ENCODE measurements at regions not wholly inside any gene's neighbourhood (a gene's known extent, or its start where the extent isn't known, plus 50 kb on each side); places are given as distances from the start of the nearest gene placed in this dataset.

DNA sequence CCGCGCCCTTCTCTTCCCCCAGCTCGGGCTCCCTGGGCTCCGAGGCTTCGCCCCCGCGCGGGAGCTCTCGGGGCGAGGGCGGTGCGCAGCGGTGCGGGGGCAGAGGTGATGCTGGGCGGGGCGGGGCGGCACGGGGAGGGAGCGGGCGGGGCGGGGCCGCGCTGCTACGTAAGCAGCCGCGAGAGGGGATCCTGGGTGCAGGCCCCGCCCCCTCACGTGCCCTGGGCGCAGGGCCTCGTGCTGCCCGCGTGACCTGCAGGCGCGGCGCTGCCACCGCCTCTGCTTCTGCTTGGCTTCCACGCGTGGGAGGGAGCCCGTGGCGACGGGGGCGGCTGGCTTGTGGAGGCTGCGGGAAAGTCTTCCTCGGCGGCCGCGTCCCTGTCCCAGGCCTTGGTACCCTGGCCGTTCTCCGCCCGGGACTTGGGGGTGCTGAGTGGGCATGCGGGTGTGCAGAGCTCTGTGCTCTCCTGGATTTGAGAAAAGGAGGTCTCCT is 132.6 kb upstream of the HSD17B12 start:
- peaks cover 15% of the 10 kb centered on the region for H3K27me3 Mint-ChIP-seq (ENCODE audit: insufficient read depth, unreplicated experiment)
- no TSS peak for BruUV-seq (replicated peaks)
- CTCF ChIA-PET = no interaction called here
- H3K4me1 Mint-ChIP-seq (ENCODE audit: low read depth, unreplicated experiment) = no peaks in the 10 kb centered on the region
- DNase-seq = no peak
- H3K4me3 Mint-ChIP-seq (ENCODE audit: unreplicated experiment) = no peak overlapping the region
- TF ChIP-seq, protein P1, sequence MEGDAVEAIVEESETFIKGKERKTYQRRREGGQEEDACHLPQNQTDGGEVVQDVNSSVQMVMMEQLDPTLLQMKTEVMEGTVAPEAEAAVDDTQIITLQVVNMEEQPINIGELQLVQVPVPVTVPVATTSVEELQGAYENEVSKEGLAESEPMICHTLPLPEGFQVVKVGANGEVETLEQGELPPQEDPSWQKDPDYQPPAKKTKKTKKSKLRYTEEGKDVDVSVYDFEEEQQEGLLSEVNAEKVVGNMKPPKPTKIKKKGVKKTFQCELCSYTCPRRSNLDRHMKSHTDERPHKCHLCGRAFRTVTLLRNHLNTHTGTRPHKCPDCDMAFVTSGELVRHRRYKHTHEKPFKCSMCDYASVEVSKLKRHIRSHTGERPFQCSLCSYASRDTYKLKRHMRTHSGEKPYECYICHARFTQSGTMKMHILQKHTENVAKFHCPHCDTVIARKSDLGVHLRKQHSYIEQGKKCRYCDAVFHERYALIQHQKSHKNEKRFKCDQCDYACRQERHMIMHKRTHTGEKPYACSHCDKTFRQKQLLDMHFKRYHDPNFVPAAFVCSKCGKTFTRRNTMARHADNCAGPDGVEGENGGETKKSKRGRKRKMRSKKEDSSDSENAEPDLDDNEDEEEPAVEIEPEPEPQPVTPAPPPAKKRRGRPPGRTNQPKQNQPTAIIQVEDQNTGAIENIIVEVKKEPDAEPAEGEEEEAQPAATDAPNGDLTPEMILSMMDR (IDR thresholded peaks at IDR 0.05; ENCODE audit: insufficient read depth in 1 of 2, low read depth in 1 of 2, low read length in 1 of 2, severe bottlenecking in 1 of 2, unreplicated experiment in 1 of 2) = no peak
- no peak overlapping the region for H3K27ac Mint-ChIP-seq (ENCODE audit: unreplicated experiment)
- H3K27me3 ChIP-seq (replicated peaks; ENCODE audit: control insufficient read depth, insufficient read depth, low read length) = no peaks in the 10 kb centered on the region
- no peaks in the 10 kb centered on the region for H3K4me1 ChIP-seq
- POLR2A ChIA-PET = no interaction called here
- H3K4me3 ChIP-seq (ENCODE audit: low read depth, low read length) = no peak overlapping the region
- no peaks in the 10 kb centered on the region for H3K9me3 ChIP-seq
- H3K36me3 ChIP-seq (ENCODE audit: control insufficient read depth, insufficient read depth, low read length) = no peaks in the 10 kb centered on the region
- no peaks in the 10 kb centered on the region for H3K36me3 Mint-ChIP-seq (ENCODE audit: insufficient read depth, unreplicated experiment)
- intact Hi-C loops (cut with micrococcal nuclease; ENCODE audit: unreplicated experiment) = no loop called here
- peaks cover 7% of the 10 kb centered on the region for H3K9me3 Mint-ChIP-seq (ENCODE audit: unreplicated experiment)

DNA sequence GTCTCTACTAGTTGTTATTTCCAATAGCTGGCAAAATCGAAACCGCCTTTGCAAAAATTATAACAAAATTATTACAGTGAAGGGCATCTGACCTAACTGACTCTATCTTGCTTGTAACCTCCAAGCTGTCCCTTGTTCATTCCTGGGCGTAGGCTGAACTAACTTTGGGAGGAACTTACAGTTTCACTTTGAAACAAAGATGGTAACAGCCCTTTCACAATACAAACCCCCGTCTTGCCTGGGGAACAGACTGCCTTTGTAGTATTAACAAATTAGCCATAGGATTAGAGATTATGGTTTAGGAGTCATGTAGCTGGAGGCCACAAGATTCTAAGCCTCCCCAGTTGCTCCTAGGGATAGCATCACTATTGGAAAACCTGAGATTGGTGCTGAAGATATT is 131.6 kb upstream of the HSD17B12 start:
- Histone ChIP-seq H3K4me1 (no peaks in the 10 kb centered on the region), H3K36me3 (ENCODE audit: control insufficient read depth, insufficient read depth, low read length) (no peaks in the 10 kb centered on the region), H3K27me3 (replicated peaks; ENCODE audit: control insufficient read depth, insufficient read depth, low read length) (no peaks in the 10 kb centered on the region), H3K4me3 (ENCODE audit: low read depth, low read length) (no peak overlapping the region), H3K9me3 (no peaks in the 10 kb centered on the region)
- no peak overlapping the region for H3K4me3 Mint-ChIP-seq (ENCODE audit: unreplicated experiment)
- peaks cover 7% of the 10 kb centered on the region for H3K9me3 Mint-ChIP-seq (ENCODE audit: unreplicated experiment)
- no TSS peak for BruUV-seq (replicated peaks)
- no peaks in the 10 kb centered on the region for H3K36me3 Mint-ChIP-seq (ENCODE audit: insufficient read depth, unreplicated experiment)
- POLR2A ChIA-PET = interaction anchor here (0.6 kb wide), 1 partner anchor 14 kb away, joined by 3 read pairs; no protein-coding TSS in a partner anchor
- no peak overlapping the region for H3K27ac Mint-ChIP-seq (ENCODE audit: unreplicated experiment)
- CTCF ChIA-PET = no interaction called here
- peaks cover 20% of the 10 kb centered on the region for H3K27me3 Mint-ChIP-seq (ENCODE audit: insufficient read depth, unreplicated experiment)
- TF ChIP-seq, protein P1 (IDR thresholded peaks at IDR 0.05; ENCODE audit: insufficient read depth in 1 of 2, low read depth in 1 of 2, low read length in 1 of 2, severe bottlenecking in 1 of 2, unreplicated experiment in 1 of 2) = no peak
- H3K4me1 Mint-ChIP-seq (ENCODE audit: low read depth, unreplicated experiment) = no peaks in the 10 kb centered on the region
- intact Hi-C loops (cut with micrococcal nuclease; ENCODE audit: unreplicated experiment) = no loop called here
- DNase-seq = no peak

DNA sequence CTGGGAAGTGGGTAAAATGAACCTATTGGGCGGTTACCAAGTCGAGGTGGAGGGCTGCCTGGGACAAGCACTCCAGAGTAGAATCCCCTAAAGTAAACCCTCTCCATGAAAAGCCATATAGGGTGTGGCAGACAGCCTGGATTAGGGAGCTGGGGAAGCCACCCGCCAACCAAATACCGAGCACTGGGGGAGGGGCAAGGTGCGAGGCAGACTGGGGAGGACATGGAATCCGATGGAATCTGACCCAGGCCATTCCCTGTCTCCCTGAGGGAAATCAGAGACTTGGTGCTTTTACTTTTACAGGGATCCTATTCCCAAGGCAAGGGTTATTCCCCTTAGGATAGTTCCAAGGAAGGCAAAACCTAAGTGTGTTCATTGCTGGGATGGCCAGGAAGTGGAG is 130.9 kb upstream of the HSD17B12 start:
- intact Hi-C loops (cut with micrococcal nuclease; ENCODE audit: unreplicated experiment) = no loop called here
- Mint-ChIP-seq H3K36me3 (ENCODE audit: insufficient read depth, unreplicated experiment) (no peaks in the 10 kb centered on the region), H3K27me3 (ENCODE audit: insufficient read depth, unreplicated experiment) (peaks cover 20% of the 10 kb centered on the region), H3K4me3 (ENCODE audit: unreplicated experiment) (no peak overlapping the region), H3K9me3 (ENCODE audit: unreplicated experiment) (peaks cover 7% of the 10 kb centered on the region), H3K27ac (ENCODE audit: unreplicated experiment) (no peak overlapping the region), H3K4me1 (ENCODE audit: low read depth, unreplicated experiment) (no peaks in the 10 kb centered on the region)
- no peaks in the 10 kb centered on the region for H3K4me1 ChIP-seq
- TF ChIP-seq, protein P1 (IDR thresholded peaks at IDR 0.05; ENCODE audit: insufficient read depth in 1 of 2, low read depth in 1 of 2, low read length in 1 of 2, severe bottlenecking in 1 of 2, unreplicated experiment in 1 of 2) = no peak
- BruUV-seq (replicated peaks) = no TSS peak
- no peak for DNase-seq
- H3K27me3 ChIP-seq (replicated peaks; ENCODE audit: control insufficient read depth, insufficient read depth, low read length) = no peaks in the 10 kb centered on the region
- no peak overlapping the region for H3K4me3 ChIP-seq (ENCODE audit: low read depth, low read length)
- no peaks in the 10 kb centered on the region for H3K36me3 ChIP-seq (ENCODE audit: control insufficient read depth, insufficient read depth, low read length)
- ChIA-PET POLR2A (no interaction called here), CTCF (no interaction called here)
- H3K9me3 ChIP-seq = no peaks in the 10 kb centered on the region
